ENCODE measurements at regions not wholly inside any gene's neighbourhood (a gene's known extent, or its start where the extent isn't known, plus 50 kb on each side); places are given as distances from the start of the nearest gene placed in this dataset.

DNA sequence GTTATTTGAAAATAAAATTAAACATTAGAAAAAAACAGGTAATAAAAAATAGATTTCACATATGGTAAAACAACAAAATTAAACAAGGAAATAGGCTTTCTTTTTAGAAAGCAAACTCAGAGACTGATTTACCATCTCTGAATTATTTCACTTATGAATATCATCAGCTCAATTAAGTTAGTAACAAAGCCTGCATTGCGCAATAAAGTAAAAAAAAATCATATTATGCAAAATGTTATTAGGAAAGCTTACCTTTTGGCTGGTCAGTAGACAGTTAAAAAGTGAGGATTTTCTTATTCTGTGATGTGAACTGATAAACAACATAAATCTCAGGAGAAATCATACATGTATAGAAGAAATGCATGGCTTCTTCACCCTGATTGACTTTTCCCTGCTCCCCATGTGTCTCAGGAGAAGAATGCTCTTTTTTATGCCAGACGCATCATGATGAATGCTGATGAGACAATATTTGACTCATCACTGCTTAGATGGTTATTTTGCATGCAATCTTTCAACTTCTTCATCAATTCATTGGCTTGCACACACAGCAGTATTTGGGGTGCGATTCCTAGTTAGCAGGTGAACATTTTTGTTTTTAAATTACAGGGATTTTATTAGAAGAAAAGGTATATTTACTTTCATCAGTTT lies 124.5 kb upstream of the USP15 start:
- TF ChIP-seq, protein P1, sequence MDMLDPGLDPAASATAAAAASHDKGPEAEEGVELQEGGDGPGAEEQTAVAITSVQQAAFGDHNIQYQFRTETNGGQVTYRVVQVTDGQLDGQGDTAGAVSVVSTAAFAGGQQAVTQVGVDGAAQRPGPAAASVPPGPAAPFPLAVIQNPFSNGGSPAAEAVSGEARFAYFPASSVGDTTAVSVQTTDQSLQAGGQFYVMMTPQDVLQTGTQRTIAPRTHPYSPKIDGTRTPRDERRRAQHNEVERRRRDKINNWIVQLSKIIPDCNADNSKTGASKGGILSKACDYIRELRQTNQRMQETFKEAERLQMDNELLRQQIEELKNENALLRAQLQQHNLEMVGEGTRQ (CRISPR knock-in tag; IDR thresholded peaks at IDR 0.05): no peak
- TF ChIP-seq, protein P2, sequence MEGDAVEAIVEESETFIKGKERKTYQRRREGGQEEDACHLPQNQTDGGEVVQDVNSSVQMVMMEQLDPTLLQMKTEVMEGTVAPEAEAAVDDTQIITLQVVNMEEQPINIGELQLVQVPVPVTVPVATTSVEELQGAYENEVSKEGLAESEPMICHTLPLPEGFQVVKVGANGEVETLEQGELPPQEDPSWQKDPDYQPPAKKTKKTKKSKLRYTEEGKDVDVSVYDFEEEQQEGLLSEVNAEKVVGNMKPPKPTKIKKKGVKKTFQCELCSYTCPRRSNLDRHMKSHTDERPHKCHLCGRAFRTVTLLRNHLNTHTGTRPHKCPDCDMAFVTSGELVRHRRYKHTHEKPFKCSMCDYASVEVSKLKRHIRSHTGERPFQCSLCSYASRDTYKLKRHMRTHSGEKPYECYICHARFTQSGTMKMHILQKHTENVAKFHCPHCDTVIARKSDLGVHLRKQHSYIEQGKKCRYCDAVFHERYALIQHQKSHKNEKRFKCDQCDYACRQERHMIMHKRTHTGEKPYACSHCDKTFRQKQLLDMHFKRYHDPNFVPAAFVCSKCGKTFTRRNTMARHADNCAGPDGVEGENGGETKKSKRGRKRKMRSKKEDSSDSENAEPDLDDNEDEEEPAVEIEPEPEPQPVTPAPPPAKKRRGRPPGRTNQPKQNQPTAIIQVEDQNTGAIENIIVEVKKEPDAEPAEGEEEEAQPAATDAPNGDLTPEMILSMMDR (IDR thresholded peaks at IDR 0.05): no peak
- TF ChIP-seq ATF2 (CRISPR knock-in tag; IDR thresholded peaks at IDR 0.05; ENCODE audit: borderline replicate concordance, low read depth): no peak
- no peak for TF ChIP-seq E2F1 (CRISPR knock-in tag; IDR thresholded peaks at IDR 0.05)
- no peak for TF ChIP-seq ZNF138 (CRISPR knock-in tag; conservative IDR thresholded peaks at IDR 0.05)
- TF ChIP-seq MAX (CRISPR knock-in tag; IDR thresholded peaks at IDR 0.05): no peak
- TF ChIP-seq GABPB1 (CRISPR knock-in tag; IDR thresholded peaks at IDR 0.05): no peak
- no peak for TF ChIP-seq NR3C1 (CRISPR knock-in tag; conservative IDR thresholded peaks at IDR 0.05; ENCODE audit: low read depth)
